Activated CD4-positive, alpha-beta T cell treated with anti-CD3 and anti-CD28 coated beads, Interleukin-2, Interleukin-4, amounts not matched to agents 100 ng/mL and 50 ng/mL, durations not matched to agents 16 hours and 8 hours (primary cell): ENCODE measurements at regions not wholly inside any gene's neighbourhood (a gene's known extent, or its start where the extent isn't known, plus 50 kb on each side); places are given as distances from the start of the nearest gene placed in this dataset.

ENCODE experiments used
- DNase-seq: peaks from one replicate; pipeline ENCODE4 v3.0.0-alpha.2; 2020; ENCODE audit warnings: low spot score

DNA sequence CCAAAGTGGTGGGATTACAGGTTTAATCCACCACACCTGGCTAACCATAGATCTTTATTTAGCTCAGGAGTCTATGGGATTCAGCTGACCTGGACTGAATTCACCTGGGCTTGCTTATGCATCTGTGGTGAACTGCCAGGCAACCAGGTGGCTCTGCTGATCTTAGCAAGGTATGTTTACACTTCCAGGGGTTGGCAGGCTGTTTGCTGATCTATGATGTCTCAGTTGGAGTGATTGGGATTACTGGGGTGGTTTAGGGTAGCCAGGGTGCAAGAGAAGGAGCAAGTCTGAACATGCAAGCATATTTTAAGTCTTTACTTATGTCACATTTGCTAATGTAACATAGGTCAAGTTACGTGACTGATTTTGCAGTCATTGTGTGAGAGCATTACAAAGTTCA is 63.6 kb upstream of the JAK2 start:
- DNase-seq = no peak

DNA sequence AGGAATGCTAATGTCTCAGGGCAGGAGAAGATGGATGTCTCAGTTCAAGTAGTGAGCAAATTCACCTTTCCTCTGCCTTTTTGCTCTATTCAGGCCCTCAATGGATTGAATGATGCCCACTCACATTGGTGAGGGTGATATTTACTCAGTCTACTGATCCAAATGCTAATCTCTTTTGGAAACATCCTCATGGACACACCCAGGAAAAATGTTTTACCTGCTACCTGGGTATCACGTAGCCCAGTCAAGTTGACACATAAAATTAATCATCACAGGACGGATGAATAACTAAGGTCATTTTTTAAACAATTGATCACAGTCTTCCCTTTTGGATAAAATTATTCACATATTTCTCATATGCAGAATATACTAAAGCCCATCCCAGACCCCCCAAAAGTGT is 63.0 kb upstream of the JAK2 start:
- no peak for DNase-seq

DNA sequence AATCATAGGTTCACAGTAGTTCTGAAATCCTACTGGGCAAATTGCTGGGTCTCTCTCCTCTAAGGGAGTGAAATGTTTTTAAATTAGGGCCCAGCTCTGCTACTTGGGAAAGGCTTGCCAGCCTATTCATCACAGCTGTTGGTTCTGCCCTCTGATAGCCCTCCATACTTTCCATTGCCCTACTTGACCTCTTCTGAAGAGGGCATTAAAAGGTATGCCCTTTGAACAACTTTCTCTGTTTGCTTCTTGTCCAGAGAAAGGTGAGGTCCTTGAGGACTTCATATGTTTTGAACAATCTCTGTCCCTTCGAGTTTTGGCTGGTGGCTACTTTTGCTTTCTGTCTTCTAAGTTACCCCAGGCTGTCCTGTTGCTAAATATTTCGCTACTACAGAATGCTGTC is 62.3 kb upstream of the JAK2 start:
- no peak for DNase-seq

DNA sequence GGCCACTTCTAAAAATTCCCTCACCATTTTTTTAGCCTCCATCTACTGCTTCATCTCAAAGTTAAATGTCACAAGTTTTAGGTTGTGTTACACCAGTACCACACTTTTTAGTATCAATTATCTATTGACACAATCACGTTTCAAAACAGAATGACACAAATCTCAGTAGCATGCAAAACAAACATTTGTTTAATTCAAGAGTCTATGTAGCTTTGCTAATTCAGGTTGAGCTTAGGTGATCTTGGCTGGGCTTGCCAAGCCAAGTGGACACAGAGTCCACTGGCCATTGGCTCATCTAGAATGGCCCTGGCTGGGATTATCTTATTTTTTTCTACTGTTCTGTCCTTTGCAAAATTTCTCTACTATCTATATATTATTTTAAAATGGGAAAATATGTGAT is 61.9 kb upstream of the JAK2 start:
- no peak for DNase-seq

DNA sequence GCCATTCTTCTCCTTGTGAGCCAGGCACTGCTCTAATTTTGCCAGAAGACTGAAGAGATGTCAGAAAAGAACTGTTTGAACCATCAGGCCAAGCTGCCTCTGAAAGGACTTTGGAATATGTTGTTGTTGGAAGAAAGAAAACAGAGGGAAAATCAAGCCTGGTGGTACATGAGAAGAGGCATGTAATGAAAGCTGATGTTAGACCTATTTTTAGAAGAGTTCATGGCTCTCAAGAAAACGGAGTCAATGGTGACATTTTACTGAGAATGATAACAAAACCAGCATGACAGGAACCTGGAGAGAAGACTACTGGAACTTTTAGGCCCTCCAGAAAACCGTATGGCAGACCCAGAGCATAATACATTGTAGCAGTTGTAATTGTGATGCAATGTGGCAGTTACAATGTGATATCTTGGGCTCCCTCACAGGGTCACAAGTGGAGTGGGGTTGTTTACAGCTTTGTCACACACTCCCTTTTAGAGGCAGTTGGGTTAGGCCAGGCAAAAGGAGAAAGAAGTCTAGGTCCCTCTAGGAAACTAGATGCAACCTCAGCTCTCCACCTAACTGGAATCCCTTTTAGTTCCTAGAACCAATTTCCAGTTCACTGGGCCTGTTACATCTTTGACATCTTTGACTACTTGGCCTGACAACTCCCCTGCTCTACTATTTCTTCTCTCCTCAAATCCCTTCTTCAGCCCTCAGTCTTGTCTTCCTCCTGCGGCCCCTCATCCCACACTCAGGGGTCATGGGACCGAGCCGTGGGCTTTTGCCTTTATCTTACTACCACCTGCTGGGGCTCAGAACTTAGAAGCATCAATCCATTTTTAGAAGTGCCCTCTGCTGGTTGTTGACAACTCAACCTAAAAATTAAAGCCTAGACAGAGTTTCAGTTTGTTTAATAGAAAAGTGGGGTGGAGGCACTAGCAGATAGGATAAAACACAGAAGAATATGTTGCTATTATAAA is 61.2 kb upstream of the JAK2 start:
- DNase-seq = peak; percentile 42

DNA sequence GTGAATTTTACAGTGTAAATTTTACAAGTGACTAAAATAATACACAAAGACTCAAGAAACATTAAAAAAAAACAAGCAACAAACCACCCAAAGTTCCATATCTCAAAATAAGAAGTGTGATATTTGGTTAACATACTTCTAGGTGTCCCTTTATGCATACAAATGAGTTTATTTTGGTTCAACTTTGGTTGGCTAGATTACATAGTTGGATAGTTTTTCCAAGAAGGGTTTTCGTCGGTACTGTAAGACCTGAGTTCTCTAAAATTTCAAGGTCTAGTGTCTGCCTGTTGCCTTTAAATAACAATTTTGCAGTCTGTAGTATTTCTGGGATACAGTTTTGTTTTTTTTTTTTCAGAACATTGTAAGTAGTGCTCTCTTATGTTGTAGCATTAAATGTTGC is 58.8 kb upstream of the JAK2 start:
- no peak for DNase-seq

DNA sequence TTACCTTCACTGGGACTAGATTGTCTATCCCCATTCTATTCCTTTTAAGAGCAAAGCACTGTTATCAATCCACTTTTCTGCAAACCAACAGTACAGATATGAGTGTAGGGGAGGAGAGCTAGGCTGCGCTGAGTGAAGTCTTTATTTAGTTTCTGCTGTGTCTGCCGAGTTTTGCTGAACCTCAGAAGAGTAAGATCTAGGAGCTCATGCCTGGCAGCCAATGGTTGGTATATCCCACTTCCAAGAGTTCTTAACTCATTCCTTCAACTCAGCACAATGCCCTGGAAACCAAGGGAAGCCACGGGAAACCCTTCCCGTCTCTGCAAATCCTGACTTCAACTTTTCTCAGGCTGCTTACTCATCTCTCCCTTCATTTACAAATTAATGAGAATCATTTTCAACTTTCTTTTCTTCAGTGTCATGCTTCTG is 58.0 kb upstream of the JAK2 start:
- DNase-seq = peak; percentile 44

DNA sequence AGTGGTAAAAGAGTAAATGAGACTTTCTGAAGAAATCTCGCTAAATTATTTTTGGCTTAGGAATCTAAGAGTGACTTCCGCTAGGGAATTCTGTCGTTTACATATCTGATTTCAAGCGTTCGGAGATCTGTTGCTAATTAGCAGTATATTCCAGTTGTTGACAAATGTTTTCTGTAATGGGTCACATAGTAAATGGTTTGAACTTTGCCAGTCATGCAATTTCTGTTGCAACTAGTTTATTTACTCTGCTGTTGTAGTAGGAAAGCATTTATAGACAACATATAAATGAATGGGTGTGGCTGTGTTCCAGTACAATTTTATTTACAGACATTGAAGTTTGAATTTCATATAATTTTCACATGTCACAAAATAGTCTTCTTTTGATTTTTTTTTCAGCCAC is 57.4 kb upstream of the JAK2 start:
- no peak for DNase-seq

DNA sequence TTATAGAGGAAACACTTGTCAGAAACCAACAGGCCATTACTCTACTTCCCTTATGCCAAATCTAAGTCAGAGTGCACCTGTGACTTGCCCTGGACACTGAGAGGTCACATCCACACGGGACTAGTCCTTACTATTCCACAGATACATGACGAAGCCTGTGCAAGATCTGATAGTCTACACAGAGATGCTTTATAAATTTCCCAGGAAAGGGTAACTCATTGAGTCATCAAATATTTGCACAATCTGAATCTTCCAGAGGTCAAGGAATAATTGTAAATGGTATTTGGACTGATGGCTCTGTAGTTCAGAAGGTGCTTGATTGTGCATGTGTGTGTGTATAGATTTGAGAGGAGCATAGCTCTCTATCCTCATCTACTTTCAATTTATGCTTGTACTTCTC is 55.2 kb upstream of the JAK2 start:
- no peak for DNase-seq

DNA sequence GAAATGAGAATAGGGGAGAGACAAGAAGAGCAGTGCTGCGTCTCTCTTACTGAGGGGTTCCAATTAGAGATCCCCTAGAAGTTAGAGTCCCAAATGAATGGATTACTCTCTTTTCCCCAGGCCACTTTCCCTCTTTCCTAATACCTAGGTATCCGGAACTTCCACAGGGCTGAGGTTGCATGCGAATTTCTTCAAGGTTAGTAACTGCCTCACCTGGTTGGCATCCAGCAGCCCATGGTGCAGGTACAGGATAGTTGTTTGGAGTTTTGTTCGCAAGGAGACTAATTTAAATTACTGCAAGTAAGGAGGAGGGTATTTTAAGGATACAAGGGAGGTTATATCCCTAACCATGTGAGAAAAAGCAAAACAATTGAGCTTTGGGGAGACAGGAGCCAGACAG is 52.4 kb upstream of the JAK2 start:
- no peak for DNase-seq

DNA sequence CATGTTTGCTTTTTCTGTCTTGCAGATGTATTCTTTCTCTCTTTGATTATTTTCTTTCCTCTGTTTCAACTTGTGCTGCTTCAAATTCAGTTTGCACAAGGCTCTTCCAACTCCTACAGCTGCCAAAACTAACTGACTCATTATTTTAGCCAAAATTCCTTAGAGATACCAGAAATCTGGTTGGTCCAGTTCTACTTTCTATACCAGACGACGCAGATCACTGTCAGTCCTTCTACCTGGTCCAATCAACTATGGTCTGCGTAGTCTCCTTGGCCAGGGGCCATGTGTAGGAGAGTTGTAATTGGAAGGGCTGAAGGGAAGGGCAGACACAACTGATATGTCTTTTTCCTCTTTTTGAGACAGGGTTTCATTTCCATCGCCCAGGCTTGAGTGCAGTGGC is 51.9 kb upstream of the JAK2 start:
- DNase-seq = no peak

DNA sequence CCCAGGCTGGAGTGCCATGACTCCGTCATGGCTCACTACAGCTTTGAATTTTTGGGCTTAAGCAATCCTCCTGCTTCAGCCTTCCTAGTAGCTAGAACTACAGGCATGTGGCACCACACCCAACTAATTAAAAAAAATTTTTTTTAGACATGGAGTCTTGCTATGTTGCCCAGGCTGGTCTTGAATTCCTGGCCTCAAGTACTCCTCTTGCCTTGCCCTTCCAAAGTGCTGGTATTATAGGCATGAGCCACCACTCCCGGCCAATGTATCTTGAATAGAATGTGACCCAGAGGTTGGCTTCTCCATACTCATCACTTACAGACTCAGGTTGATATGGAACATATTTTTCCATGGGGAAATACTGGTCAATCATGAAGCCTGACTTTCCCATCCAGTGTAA is 51.2 kb upstream of the JAK2 start:
- DNase-seq = no peak

DNA sequence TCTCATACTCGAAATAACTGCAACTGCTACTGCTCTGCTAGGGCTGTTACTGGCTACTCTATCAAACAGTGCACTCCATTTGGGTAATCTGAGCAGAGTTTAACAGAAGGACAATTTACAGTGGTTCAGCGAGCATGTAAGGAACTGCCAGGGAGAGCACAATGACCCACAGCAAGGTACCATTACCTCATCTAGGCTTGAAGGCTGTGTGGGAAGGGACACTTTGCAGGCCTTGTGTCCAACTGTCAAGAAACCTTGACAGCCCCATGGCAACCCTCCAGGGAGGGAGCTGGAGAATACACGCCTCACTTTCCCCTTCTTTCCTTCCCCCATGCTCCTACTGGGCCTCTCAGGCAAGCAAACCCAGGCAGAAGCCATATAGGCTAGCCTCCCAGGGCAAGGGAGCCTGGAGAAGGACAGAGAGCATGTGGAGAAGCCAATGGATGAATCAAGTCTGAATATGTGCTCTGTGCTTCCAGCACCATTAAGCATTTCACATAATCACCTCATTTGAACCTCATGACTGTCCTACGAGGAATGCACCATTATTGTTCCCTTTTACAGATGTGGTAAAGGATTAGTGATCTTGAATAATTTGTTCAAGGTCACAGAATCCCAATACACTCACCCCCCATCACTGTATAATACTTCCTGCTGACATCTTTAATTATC is 49.9 kb upstream of the JAK2 start:
- DNase-seq = no peak
